Ovary (tissue), 3 donors: ENCODE measurements at regions not wholly inside any gene's neighbourhood (a gene's known extent, or its start where the extent isn't known, plus 50 kb on each side); places are given as distances from the start of the nearest gene placed in this dataset.

ENCODE experiments used
- POLR2A ChIP-seq: fragments of 450-650 bp; IDR thresholded peaks from one replicate; pipeline ENCODE4 v1.6.1; 2017; ENCODE audit warnings: antibody characterized with exemption, mild to moderate bottlenecking, moderate library complexity
- TF ChIP-seq, protein P1 (sequence below), 3 donors: fragments of 450-650 bp in 2 of 3; fragments of 200-600 bp in 1 of 3; IDR thresholded peaks; one replicate each; pipeline versions ENCODE4 v1.5.1 to v1.8.0; 2016 to 2022; ENCODE audit warnings: antibody characterized with exemption in 3 of 3, mild to moderate bottlenecking in 1 of 3
- donor health status: DM: no; HTN: no; CAD: no.

- TF ChIP-seq, protein P1, sequence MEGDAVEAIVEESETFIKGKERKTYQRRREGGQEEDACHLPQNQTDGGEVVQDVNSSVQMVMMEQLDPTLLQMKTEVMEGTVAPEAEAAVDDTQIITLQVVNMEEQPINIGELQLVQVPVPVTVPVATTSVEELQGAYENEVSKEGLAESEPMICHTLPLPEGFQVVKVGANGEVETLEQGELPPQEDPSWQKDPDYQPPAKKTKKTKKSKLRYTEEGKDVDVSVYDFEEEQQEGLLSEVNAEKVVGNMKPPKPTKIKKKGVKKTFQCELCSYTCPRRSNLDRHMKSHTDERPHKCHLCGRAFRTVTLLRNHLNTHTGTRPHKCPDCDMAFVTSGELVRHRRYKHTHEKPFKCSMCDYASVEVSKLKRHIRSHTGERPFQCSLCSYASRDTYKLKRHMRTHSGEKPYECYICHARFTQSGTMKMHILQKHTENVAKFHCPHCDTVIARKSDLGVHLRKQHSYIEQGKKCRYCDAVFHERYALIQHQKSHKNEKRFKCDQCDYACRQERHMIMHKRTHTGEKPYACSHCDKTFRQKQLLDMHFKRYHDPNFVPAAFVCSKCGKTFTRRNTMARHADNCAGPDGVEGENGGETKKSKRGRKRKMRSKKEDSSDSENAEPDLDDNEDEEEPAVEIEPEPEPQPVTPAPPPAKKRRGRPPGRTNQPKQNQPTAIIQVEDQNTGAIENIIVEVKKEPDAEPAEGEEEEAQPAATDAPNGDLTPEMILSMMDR (IDR thresholded peaks at IDR 0.05) = no peak
- no peak for TF ChIP-seq POLR2A
Observed at GRCh38 chr12:66920205-66920604, 241.3 kb upstream of the GRIP1 start.
